GM23338 (cell line): ENCODE measurements at regions not wholly inside any gene's neighbourhood (a gene's known extent, or its start where the extent isn't known, plus 50 kb on each side); places are given as distances from the start of the nearest gene placed in this dataset.

Experiments
- ATAC-seq: fragments of 200-7000 bp; cut with Tn5 transposase; 3 replicates; pipeline ENCODE4 v1.9.1; 2020
- DNase-seq: peaks from one replicate; pipeline ENCODE4 v3.0.0-alpha.2; 2015; ENCODE audit warnings: low spot score
- H2AFZ ChIP-seq: fragments of 200-600 bp; sonication (generic); 2 replicates; pipeline ENCODE4 v1.8.0; 2016; ENCODE audit warnings: antibody characterized with exemption, mild to moderate bottlenecking, moderate library complexity
- H3F3A ChIP-seq: fragments of 200-600 bp; sonication (generic); replicated peaks from 2 replicates; pipeline ENCODE4 v1.8.0; 2017; ENCODE audit warnings: antibody characterized with exemption, mixed run types, low read depth
- H3K27ac ChIP-seq: fragments of 200-600 bp; sonication (generic); 2 replicates; pipeline ENCODE4 v1.6.1; 2016; ENCODE audit warnings: low read depth
- H3K27me3 ChIP-seq: fragments of 200-600 bp; sonication (generic); 2 replicates; pipeline ENCODE4 v1.8.0; 2016; ENCODE audit warnings: mild to moderate bottlenecking, mixed run types, moderate library complexity; ENCODE audit not compliant: insufficient read depth
- H3K36me3 ChIP-seq: fragments of 200-600 bp; sonication (generic); 2 replicates; pipeline ENCODE4 v1.8.0; 2016; ENCODE audit warnings: mild to moderate bottlenecking; ENCODE audit not compliant: insufficient read depth
- H3K4me1 ChIP-seq: fragments of 200-600 bp; sonication (generic); 2 replicates; pipeline ENCODE4 v1.8.0; 2016; ENCODE audit warnings: mild to moderate bottlenecking, moderate library complexity; ENCODE audit not compliant: insufficient read depth
- H3K4me2 ChIP-seq: fragments of 200-600 bp; sonication (generic); 2 replicates; pipeline ENCODE4 v1.7.1; 2017; ENCODE audit warnings: mixed run types
- H3K4me3 ChIP-seq: fragments of 200-600 bp; sonication (generic); 2 replicates; pipeline ENCODE4 v1.6.1; 2016; ENCODE audit warnings: mixed run types
- H3K79me2 ChIP-seq: fragments of 200-600 bp; sonication (generic); replicated peaks from 2 replicates; pipeline ENCODE4 v1.8.0; 2017; ENCODE audit warnings: mild to moderate bottlenecking; ENCODE audit not compliant: insufficient read depth
- H3K9me2 ChIP-seq: fragments of 200-600 bp; sonication (generic); 2 replicates; pipeline ENCODE4 v1.8.0; 2017; ENCODE audit not compliant: insufficient read depth
- H4K20me1 ChIP-seq: fragments of 200-600 bp; sonication (generic); replicated peaks from 2 replicates; pipeline ENCODE4 v1.8.0; 2017; ENCODE audit warnings: mild to moderate bottlenecking; ENCODE audit not compliant: insufficient read depth
- H3K27ac Mint-ChIP-seq: 2 replicates; pipeline ENCODE4 v1.8.0; 2020; ENCODE audit warnings: inconsistent platforms, mild to moderate bottlenecking, moderate library complexity, mixed read lengths
- H3K27me3 Mint-ChIP-seq: 3 replicates; pipeline ENCODE4 v1.8.0; 2022; ENCODE audit warnings: low read depth, mild to moderate bottlenecking, moderate library complexity, mixed read lengths, inconsistent platforms; ENCODE audit not compliant: insufficient read depth, poor library complexity
- H3K36me3 Mint-ChIP-seq: 3 replicates; pipeline ENCODE4 v1.8.0; 2021; ENCODE audit warnings: low read depth, mild to moderate bottlenecking, inconsistent platforms, moderate library complexity, mixed read lengths
- H3K4me1 Mint-ChIP-seq: 3 replicates; pipeline ENCODE4 v1.8.0; 2020; ENCODE audit warnings: mild to moderate bottlenecking, inconsistent platforms, mixed read lengths
- H3K4me3 Mint-ChIP-seq: 3 replicates; pipeline ENCODE4 v1.8.0; 2021; ENCODE audit warnings: moderate library complexity, mild to moderate bottlenecking, inconsistent platforms, mixed read lengths
- H3K9me3 Mint-ChIP-seq: 3 replicates; pipeline ENCODE4 v1.8.0; 2020; ENCODE audit warnings: moderate library complexity, mild to moderate bottlenecking, inconsistent platforms, mixed read lengths
- EZH2phosphoT487 ChIP-seq: fragments of 200-600 bp; sonication (generic); IDR thresholded peaks from one replicate; pipeline ENCODE4 v1.8.1; 2018; ENCODE audit warnings: antibody characterized with exemption; ENCODE audit not compliant: unreplicated experiment
- STAT1 ChIP-seq: IDR thresholded peaks from one replicate; pipeline ENCODE4 v1.6.1; 2016; ENCODE audit warnings: antibody characterized with exemption; ENCODE audit not compliant: unreplicated experiment
- ZNF331 ChIP-seq: fragments of 250-450 bp; sonication (Bioruptor Pico); IDR thresholded peaks from 2 replicates; pipeline ENCODE4 v1.5.0; 2020; ENCODE audit warnings: low read depth, mild to moderate bottlenecking, moderate library complexity
- TF ChIP-seq, protein P1 (sequence below): fragments of 250-450 bp; sonication (Bioruptor Pico); IDR thresholded peaks from 2 replicates; pipeline ENCODE4 v1.5.0; 2020; ENCODE audit warnings: mild to moderate bottlenecking, moderate library complexity
- TF ChIP-seq, protein P2 (sequence below), 2 experiments: fragments of 200-600 bp in 1 of 2; sonication (generic) in 1 of 2; conservative IDR thresholded peaks; 2 replicates each; pipeline versions ENCODE4 v1.5.1 to v1.6.1; 2016 to 2017; ENCODE audit warnings: antibody characterized with exemption in 2 of 2, low read depth in 2 of 2, mild to moderate bottlenecking in 2 of 2, moderate library complexity in 1 of 2

DNA sequence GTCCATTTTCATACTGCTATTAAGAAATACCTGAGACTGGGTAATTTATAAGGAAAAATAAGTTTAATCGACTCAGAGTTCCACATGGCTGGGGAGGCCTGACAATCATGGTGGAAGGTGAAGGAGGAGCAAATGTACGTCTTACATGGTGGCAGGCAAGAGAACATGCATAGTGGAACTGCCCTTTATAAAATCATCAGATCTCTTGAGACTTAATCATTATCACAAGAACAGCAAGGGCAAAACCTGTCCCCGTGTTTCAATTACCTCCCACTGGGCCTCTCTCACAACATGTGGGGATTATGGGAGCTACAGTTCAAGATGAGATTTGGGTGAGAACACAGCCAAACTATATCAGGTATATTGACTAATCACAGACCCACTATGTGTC, 370.2 kb upstream of the USP24 start (continued):
- TF ChIP-seq, protein P1, sequence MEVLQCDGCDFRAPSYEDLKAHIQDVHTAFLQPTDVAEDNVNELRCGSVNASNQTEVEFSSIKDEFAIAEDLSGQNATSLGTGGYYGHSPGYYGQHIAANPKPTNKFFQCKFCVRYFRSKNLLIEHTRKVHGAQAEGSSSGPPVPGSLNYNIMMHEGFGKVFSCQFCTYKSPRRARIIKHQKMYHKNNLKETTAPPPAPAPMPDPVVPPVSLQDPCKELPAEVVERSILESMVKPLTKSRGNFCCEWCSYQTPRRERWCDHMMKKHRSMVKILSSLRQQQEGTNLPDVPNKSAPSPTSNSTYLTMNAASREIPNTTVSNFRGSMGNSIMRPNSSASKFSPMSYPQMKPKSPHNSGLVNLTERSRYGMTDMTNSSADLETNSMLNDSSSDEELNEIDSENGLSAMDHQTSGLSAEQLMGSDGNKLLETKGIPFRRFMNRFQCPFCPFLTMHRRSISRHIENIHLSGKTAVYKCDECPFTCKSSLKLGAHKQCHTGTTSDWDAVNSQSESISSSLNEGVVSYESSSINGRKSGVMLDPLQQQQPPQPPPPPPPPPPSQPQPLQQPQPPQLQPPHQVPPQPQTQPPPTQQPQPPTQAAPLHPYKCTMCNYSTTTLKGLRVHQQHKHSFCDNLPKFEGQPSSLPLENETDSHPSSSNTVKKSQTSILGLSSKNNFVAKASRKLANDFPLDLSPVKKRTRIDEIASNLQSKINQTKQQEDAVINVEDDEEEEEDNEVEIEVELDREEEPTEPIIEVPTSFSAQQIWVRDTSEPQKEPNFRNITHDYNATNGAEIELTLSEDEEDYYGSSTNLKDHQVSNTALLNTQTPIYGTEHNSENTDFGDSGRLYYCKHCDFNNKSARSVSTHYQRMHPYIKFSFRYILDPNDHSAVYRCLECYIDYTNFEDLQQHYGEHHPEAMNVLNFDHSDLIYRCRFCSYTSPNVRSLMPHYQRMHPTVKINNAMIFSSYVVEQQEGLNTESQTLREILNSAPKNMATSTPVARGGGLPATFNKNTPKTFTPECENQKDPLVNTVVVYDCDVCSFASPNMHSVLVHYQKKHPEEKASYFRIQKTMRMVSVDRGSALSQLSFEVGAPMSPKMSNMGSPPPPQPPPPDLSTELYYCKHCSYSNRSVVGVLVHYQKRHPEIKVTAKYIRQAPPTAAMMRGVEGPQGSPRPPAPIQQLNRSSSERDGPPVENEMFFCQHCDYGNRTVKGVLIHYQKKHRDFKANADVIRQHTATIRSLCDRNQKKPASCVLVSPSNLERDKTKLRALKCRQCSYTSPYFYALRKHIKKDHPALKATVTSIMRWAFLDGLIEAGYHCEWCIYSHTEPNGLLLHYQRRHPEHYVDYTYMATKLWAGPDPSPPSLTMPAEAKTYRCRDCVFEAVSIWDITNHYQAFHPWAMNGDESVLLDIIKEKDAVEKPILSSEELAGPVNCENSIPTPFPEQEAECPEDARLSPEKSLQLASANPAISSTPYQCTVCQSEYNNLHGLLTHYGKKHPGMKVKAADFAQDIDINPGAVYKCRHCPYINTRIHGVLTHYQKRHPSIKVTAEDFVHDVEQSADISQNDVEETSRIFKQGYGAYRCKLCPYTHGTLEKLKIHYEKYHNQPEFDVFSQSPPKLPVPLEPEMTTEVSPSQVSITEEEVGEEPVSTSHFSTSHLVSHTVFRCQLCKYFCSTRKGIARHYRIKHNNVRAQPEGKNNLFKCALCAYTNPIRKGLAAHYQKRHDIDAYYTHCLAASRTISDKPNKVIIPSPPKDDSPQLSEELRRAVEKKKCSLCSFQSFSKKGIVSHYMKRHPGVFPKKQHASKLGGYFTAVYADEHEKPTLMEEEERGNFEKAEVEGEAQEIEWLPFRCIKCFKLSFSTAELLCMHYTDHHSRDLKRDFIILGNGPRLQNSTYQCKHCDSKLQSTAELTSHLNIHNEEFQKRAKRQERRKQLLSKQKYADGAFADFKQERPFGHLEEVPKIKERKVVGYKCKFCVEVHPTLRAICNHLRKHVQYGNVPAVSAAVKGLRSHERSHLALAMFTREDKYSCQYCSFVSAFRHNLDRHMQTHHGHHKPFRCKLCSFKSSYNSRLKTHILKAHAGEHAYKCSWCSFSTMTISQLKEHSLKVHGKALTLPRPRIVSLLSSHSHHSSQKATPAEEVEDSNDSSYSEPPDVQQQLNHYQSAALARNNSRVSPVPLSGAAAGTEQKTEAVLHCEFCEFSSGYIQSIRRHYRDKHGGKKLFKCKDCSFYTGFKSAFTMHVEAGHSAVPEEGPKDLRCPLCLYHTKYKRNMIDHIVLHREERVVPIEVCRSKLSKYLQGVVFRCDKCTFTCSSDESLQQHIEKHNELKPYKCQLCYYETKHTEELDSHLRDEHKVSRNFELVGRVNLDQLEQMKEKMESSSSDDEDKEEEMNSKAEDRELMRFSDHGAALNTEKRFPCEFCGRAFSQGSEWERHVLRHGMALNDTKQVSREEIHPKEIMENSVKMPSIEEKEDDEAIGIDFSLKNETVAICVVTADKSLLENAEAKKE (CRISPR knock-in tag), result no peak

DNA sequence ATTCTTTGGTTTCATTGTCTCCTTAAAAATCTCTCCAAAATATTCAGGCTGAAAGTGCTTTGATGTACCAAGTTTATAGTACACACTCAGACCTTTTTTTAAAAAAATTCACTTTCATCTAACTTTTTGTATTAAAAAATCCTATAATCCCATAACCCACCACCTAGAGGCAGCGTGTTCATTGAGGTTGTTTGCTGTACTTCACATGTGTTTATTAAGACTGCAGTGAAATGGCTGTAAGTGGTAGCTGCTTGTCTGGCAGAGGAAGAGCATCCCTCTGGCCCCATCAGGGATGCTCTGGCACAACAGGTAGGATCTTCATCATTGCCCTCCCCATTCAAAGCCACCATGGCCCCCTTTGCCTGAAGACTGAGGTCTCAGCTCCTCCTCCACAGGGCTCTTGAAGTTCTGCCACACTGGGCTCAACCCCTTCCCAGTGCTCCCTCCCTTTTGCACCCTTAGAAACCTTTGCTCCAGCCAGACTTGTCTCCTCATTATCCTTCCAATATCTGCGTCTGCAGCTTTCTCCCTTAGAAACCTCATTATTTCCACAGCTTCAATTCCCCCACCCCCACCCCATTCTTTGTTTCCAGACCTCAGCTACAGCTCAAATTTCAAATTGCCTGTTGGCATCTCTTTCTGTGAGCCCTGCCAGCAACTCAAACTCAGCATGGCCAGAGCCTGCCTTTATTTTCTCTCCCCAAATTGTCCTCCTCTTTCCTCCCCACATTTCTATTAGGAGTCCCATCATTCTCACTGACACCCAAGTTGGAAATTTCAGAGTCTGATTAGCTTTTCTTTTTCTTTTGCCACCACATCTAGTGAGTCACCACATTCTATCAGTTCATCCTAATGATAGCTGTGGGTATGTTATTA, 369.6 kb upstream of the USP24 start:
- Histone ChIP-seq H3K27ac (no peak overlapping the region), H3K4me3 (no peak overlapping the region), H4K20me1 (no peaks in the 10 kb centered on the region), H3K36me3 (no peaks in the 10 kb centered on the region), H3K27me3 (no peaks in the 10 kb centered on the region), H3K4me1 (peaks cover 7% of the 10 kb centered on the region), H2AFZ (peak overlapping the region; percentile 95), H3K9me2 (no peaks in the 10 kb centered on the region; the same call in 1 of the 2 replicates), H3F3A (no peaks in the 10 kb centered on the region), H3K79me2 (no peaks in the 10 kb centered on the region), H3K4me2 (peak overlapping the region; percentile 53; the same call in 1 of the 2 replicates)
- peaks cover 10% of the 10 kb centered on the region for H3K4me1 Mint-ChIP-seq
- H3K9me3 Mint-ChIP-seq, result no peaks in the 10 kb centered on the region
- DNase-seq (peak; percentile 23), ATAC-seq (peak; percentile 49)
- H3K27me3 Mint-ChIP-seq, result no peaks in the 10 kb centered on the region
- peak overlapping the region; percentile 18; the same call in 1 of the 2 replicates for H3K27ac Mint-ChIP-seq
- no peaks in the 10 kb centered on the region for H3K36me3 Mint-ChIP-seq
- no peak for TF ChIP-seq EZH2phosphoT487
- TF ChIP-seq, protein P2, sequence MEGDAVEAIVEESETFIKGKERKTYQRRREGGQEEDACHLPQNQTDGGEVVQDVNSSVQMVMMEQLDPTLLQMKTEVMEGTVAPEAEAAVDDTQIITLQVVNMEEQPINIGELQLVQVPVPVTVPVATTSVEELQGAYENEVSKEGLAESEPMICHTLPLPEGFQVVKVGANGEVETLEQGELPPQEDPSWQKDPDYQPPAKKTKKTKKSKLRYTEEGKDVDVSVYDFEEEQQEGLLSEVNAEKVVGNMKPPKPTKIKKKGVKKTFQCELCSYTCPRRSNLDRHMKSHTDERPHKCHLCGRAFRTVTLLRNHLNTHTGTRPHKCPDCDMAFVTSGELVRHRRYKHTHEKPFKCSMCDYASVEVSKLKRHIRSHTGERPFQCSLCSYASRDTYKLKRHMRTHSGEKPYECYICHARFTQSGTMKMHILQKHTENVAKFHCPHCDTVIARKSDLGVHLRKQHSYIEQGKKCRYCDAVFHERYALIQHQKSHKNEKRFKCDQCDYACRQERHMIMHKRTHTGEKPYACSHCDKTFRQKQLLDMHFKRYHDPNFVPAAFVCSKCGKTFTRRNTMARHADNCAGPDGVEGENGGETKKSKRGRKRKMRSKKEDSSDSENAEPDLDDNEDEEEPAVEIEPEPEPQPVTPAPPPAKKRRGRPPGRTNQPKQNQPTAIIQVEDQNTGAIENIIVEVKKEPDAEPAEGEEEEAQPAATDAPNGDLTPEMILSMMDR (conservative IDR thresholded peaks at IDR 0.05; ENCODE audit: low read depth in 2 of 2), result 0 out of 4 replicates have a peak, but pooled peaks of 1 of the 2 experiments have one; percentile 16
- no peak for TF ChIP-seq ZNF331
- no peak for TF ChIP-seq STAT1
- peak overlapping the region; percentile 8; the same call in 1 of the 3 replicates for H3K4me3 Mint-ChIP-seq
